Osteocyte (in vitro differentiated cells): ENCODE measurements at regions not wholly inside any gene's neighbourhood (a gene's known extent, or its start where the extent isn't known, plus 50 kb on each side); places are given as distances from the start of the nearest gene placed in this dataset.

Experiments used
- DNase-seq: peaks from one replicate; pipeline ENCODE4 v3.0.0; 2021; ENCODE audit warnings: mixed read lengths; ENCODE audit not compliant: unreplicated experiment; ENCODE audit errors: extremely low spot score
- H3K27ac Mint-ChIP-seq: one replicate; pipeline ENCODE4 v1.8.0; 2021; ENCODE audit warnings: mild to moderate bottlenecking, mixed read lengths; ENCODE audit not compliant: unreplicated experiment
- H3K27me3 Mint-ChIP-seq: one replicate; pipeline ENCODE4 v1.8.0; 2021; ENCODE audit warnings: mixed read lengths; ENCODE audit not compliant: unreplicated experiment
- H3K36me3 Mint-ChIP-seq: one replicate; pipeline ENCODE4 v1.8.0; 2021; ENCODE audit warnings: mixed read lengths; ENCODE audit not compliant: unreplicated experiment
- H3K4me1 Mint-ChIP-seq: one replicate; pipeline ENCODE4 v1.8.0; 2021; ENCODE audit warnings: mixed read lengths; ENCODE audit not compliant: unreplicated experiment
- H3K4me3 Mint-ChIP-seq: one replicate; pipeline ENCODE4 v1.8.0; 2021; ENCODE audit warnings: mild to moderate bottlenecking, moderate library complexity, mixed read lengths; ENCODE audit not compliant: unreplicated experiment
- H3K9me3 Mint-ChIP-seq: one replicate; pipeline ENCODE4 v1.8.0; 2021; ENCODE audit warnings: mixed read lengths; ENCODE audit not compliant: unreplicated experiment
- CTCF ChIP-seq: fragments of 200-600 bp; sonication (generic); IDR thresholded peaks from 2 replicates; pipeline ENCODE4 v1.5.0; 2021; ENCODE audit warnings: antibody characterized with exemption, mild to moderate bottlenecking, moderate library complexity

GRCh38 chr18:78739882-78740677 is 239.5 kb upstream of the SALL3 start:
- no peaks in the 10 kb centered on the region for H3K36me3 Mint-ChIP-seq
- H3K27ac Mint-ChIP-seq = no peak overlapping the region
- TF ChIP-seq CTCF = no peak
- H3K9me3 Mint-ChIP-seq = peaks cover 25% of the 10 kb centered on the region
- no peak overlapping the region for H3K4me3 Mint-ChIP-seq
- peak; percentile 53 for DNase-seq
- no peaks in the 10 kb centered on the region for H3K4me1 Mint-ChIP-seq
- H3K27me3 Mint-ChIP-seq = no peaks in the 10 kb centered on the region

- no peak for DNase-seq
- Mint-ChIP-seq H3K27ac (no peak overlapping the region), H3K4me1 (no peaks in the 10 kb centered on the region), H3K27me3 (no peaks in the 10 kb centered on the region), H3K4me3 (no peak overlapping the region), H3K9me3 (peaks cover 26% of the 10 kb centered on the region), H3K36me3 (no peaks in the 10 kb centered on the region)
- TF ChIP-seq CTCF = no peak
These were observed 238.7 kb upstream of the SALL3 start for GRCh38 chr18:78740876-78741275.

GRCh38 chr18:78741381-78742217 is 238.0 kb upstream of the SALL3 start:
- Mint-ChIP-seq H3K9me3 (peaks cover 23% of the 10 kb centered on the region), H3K36me3 (no peaks in the 10 kb centered on the region), H3K27me3 (no peaks in the 10 kb centered on the region), H3K27ac (no peak overlapping the region), H3K4me1 (no peaks in the 10 kb centered on the region), H3K4me3 (no peak overlapping the region)
- no peak for TF ChIP-seq CTCF
- DNase-seq = no peak

- TF ChIP-seq CTCF = no peak
- no peak for DNase-seq
- Mint-ChIP-seq H3K27me3 (no peaks in the 10 kb centered on the region), H3K9me3 (peaks cover 23% of the 10 kb centered on the region), H3K27ac (no peak overlapping the region), H3K4me3 (no peak overlapping the region), H3K36me3 (no peaks in the 10 kb centered on the region), H3K4me1 (no peaks in the 10 kb centered on the region)
These were observed 237.3 kb upstream of the SALL3 start for GRCh38 chr18:78742218-78742745.

- H3K4me1 Mint-ChIP-seq = no peaks in the 10 kb centered on the region
- no peaks in the 10 kb centered on the region for H3K27me3 Mint-ChIP-seq
- TF ChIP-seq CTCF = no peak
- no peaks in the 10 kb centered on the region for H3K36me3 Mint-ChIP-seq
- no peak overlapping the region for H3K4me3 Mint-ChIP-seq
- H3K27ac Mint-ChIP-seq = no peak overlapping the region
- peaks cover 23% of the 10 kb centered on the region for H3K9me3 Mint-ChIP-seq
- no peak for DNase-seq
These were observed 236.5 kb upstream of the SALL3 start for GRCh38 chr18:78743078-78743477.
